ENCODE measurements at regions not wholly inside any gene's neighbourhood (a gene's known extent, or its start where the extent isn't known, plus 50 kb on each side); places are given as distances from the start of the nearest gene placed in this dataset.

- TF ChIP-seq CTCF (IDR thresholded peaks at IDR 0.05), result no peak
- no peak for TF ChIP-seq POLR2A (IDR thresholded peaks at IDR 0.05)
Observed at GRCh38 chr2:3986530-3987258, 283.3 kb downstream of the DCDC2C start.
